Smooth muscle cell (in vitro differentiated cells): ENCODE measurements at regions not wholly inside any gene's neighbourhood (a gene's known extent, or its start where the extent isn't known, plus 50 kb on each side); places are given as distances from the start of the nearest gene placed in this dataset.

Experiments
- DNase-seq: peaks from one replicate; lab custom pipeline; 2025; ENCODE audit not compliant: unreplicated experiment; lab: John Stamatoyannopoulos, UW
- H2AFZ ChIP-seq: fragments of 200-600 bp; sonication (generic); 2 replicates; pipeline ENCODE4 v1.6.0; 2016; ENCODE audit warnings: antibody characterized with exemption, low read depth, mild to moderate bottlenecking
- H3F3A ChIP-seq: fragments of 200-600 bp; sonication (generic); 2 replicates; pipeline ENCODE4 v1.6.0; 2017; ENCODE audit warnings: antibody characterized with exemption, low read depth
- H3K27ac ChIP-seq: fragments of 200-600 bp; sonication (generic); 2 replicates; pipeline ENCODE4 v1.5.1; 2016; ENCODE audit warnings: low read depth, mild to moderate bottlenecking
- H3K27me3 ChIP-seq: fragments of 200-600 bp; sonication (generic); 2 replicates; pipeline ENCODE4 v1.6.1; 2016; ENCODE audit warnings: low read depth, mild to moderate bottlenecking
- H3K36me3 ChIP-seq: fragments of 200-600 bp; sonication (generic); 2 replicates; pipeline ENCODE4 v1.5.1; 2016; ENCODE audit warnings: low read depth
- H3K4me1 ChIP-seq: fragments of 200-600 bp; sonication (generic); 2 replicates; pipeline ENCODE4 v1.5.1; 2016; ENCODE audit warnings: low read depth
- H3K4me2 ChIP-seq: fragments of 200-600 bp; sonication (generic); 2 replicates; pipeline ENCODE4 v1.6.0; 2016; ENCODE audit warnings: mild to moderate bottlenecking
- H3K4me3 ChIP-seq: fragments of 200-600 bp; sonication (generic); 2 replicates; pipeline ENCODE4 v1.5.1; 2016; ENCODE audit warnings: mild to moderate bottlenecking
- H3K79me2 ChIP-seq: fragments of 200-600 bp; sonication (generic); 2 replicates; pipeline ENCODE4 v1.6.0; 2016; ENCODE audit warnings: low read depth, mild to moderate bottlenecking
- H3K9ac ChIP-seq: fragments of 200-600 bp; sonication (generic); 2 replicates; pipeline ENCODE4 v1.6.0; 2016; ENCODE audit warnings: low read depth
- H3K9me3 ChIP-seq: fragments of 200-600 bp; sonication (generic); replicated peaks from 2 replicates; pipeline ENCODE4 v1.5.1; 2016; ENCODE audit warnings: low read depth
- H4K20me1 ChIP-seq: fragments of 200-600 bp; sonication (generic); 2 replicates; pipeline ENCODE4 v1.6.0; 2016; ENCODE audit warnings: low read depth
- WGBS: methylation state at CpG from one replicate; pipeline ENCODE4 v1.1.7; 2016; ENCODE audit warnings: low lambda C conversion rate; 5-methylcytosine and 5-hydroxymethylcytosine counted together
- TF ChIP-seq, protein P1 (sequence below): fragments of 200-600 bp; sonication (generic); IDR thresholded peaks from 2 replicates; pipeline ENCODE4 v1.5.1; 2017; ENCODE audit warnings: borderline replicate concordance, mild to moderate bottlenecking, antibody characterized with exemption; ENCODE audit not compliant: insufficient read depth, poor library complexity, severe bottlenecking

DNA sequence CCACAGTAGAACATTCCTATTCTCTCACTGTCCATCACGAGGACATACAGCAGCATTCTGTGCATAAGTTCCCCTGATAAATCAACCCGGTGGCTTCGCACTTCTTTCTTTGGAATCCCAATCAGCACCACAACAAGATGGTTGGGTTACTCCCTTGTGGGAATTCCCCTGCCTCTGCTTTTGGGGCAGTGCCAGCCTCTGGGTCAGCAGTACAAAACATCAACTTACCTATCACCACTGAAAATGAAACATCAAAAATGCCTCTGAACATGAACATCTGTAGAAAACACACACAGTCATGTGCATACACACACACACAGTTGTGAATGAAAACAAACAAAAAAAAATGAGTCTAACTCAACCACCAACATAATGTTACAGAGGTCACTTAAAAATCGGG, 79.3 kb downstream of the KCNA4 start:
- H3K9me3 ChIP-seq: no peaks in the 10 kb centered on the region
- no peak overlapping the region for H3K9ac ChIP-seq
- H3K79me2 ChIP-seq: no peaks in the 10 kb centered on the region
- no peak for DNase-seq
- H3K4me3 ChIP-seq: no peak overlapping the region
- TF ChIP-seq, protein P1, sequence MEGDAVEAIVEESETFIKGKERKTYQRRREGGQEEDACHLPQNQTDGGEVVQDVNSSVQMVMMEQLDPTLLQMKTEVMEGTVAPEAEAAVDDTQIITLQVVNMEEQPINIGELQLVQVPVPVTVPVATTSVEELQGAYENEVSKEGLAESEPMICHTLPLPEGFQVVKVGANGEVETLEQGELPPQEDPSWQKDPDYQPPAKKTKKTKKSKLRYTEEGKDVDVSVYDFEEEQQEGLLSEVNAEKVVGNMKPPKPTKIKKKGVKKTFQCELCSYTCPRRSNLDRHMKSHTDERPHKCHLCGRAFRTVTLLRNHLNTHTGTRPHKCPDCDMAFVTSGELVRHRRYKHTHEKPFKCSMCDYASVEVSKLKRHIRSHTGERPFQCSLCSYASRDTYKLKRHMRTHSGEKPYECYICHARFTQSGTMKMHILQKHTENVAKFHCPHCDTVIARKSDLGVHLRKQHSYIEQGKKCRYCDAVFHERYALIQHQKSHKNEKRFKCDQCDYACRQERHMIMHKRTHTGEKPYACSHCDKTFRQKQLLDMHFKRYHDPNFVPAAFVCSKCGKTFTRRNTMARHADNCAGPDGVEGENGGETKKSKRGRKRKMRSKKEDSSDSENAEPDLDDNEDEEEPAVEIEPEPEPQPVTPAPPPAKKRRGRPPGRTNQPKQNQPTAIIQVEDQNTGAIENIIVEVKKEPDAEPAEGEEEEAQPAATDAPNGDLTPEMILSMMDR: no peak
- H3F3A ChIP-seq: no peaks in the 10 kb centered on the region
- no peaks in the 10 kb centered on the region for H4K20me1 ChIP-seq
- 92% methylated on average over 4 of the region's 4 CpGs for WGBS
- no peaks in the 10 kb centered on the region for H3K27me3 ChIP-seq
- H3K27ac ChIP-seq: no peak overlapping the region
- no peaks in the 10 kb centered on the region for H3K36me3 ChIP-seq
- H2AFZ ChIP-seq: no peak overlapping the region
- H3K4me1 ChIP-seq: no peaks in the 10 kb centered on the region
- H3K4me2 ChIP-seq: no peak overlapping the region

DNA sequence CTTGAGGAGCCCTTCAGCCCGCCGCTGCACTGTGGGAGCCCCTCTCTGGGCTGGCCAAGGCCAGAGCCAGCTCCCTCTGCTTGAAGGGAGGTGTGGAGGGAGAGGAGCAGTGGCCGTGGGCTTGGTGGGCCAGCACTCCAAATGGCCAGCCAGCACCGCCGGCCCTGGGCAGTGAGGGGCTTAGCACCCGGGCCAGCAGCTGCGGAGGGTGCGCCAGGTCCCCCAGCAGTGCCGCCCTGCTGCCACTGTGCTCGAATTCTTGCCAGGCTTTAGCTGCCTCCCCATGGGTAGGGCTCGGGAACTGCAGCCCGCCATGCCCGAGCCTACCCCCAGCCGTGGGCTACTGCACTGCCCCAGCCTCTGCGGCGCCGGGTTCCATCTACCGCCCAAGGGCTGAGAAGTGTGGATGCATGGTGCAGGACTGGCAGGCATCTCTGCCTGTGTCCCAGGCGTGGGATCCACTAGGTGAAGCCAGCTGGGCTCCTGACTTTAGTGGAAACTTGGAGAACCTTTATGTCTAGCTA, 82.7 kb downstream of the KCNA4 start:
- Histone ChIP-seq H4K20me1 (no peaks in the 10 kb centered on the region), H3K27ac (no peak overlapping the region), H3F3A (no peaks in the 10 kb centered on the region), H3K9ac (no peak overlapping the region), H3K4me1 (no peaks in the 10 kb centered on the region), H3K36me3 (no peaks in the 10 kb centered on the region), H3K4me3 (no peak overlapping the region), H2AFZ (no peak overlapping the region), H3K79me2 (no peaks in the 10 kb centered on the region), H3K27me3 (no peaks in the 10 kb centered on the region), H3K4me2 (no peak overlapping the region), H3K9me3 (no peaks in the 10 kb centered on the region)
- DNase-seq: no peak
- TF ChIP-seq, protein P1: no peak
- 91% methylated on average over 19 of the region's 19 CpGs for WGBS

DNA sequence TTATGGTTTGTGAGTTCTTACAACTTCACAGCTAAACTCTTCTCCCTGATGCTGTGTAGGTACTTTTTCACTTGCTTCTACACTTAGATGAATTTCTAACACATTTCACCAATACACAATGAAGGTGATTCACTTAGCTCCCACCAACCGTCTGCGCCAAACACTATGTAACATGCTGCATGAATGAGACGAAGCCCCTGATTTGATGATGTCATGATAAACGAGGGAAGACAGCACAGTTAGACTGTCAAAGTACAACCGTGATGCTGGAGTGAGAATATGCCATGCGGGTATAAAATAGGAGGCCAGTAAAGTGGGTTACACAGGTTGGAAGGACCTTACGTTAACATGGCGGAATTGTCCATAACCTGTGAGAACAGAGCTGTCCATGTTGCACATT, 100.8 kb downstream of the KCNA4 start:
- H3K79me2 ChIP-seq: no peaks in the 10 kb centered on the region
- H3K36me3 ChIP-seq: no peaks in the 10 kb centered on the region
- no peak overlapping the region for H3K9ac ChIP-seq
- no peak overlapping the region for H3K4me3 ChIP-seq
- H3K4me2 ChIP-seq: no peak overlapping the region
- TF ChIP-seq, protein P1: no peak
- no peak for DNase-seq
- no peaks in the 10 kb centered on the region for H3K27me3 ChIP-seq
- no peaks in the 10 kb centered on the region for H3K4me1 ChIP-seq
- WGBS: 88% methylated on average over 8 of the region's 8 CpGs
- no peak overlapping the region for H3K27ac ChIP-seq
- H2AFZ ChIP-seq: no peak overlapping the region
- no peaks in the 10 kb centered on the region for H3K9me3 ChIP-seq
- H3F3A ChIP-seq: no peaks in the 10 kb centered on the region
- H4K20me1 ChIP-seq: no peaks in the 10 kb centered on the region

DNA sequence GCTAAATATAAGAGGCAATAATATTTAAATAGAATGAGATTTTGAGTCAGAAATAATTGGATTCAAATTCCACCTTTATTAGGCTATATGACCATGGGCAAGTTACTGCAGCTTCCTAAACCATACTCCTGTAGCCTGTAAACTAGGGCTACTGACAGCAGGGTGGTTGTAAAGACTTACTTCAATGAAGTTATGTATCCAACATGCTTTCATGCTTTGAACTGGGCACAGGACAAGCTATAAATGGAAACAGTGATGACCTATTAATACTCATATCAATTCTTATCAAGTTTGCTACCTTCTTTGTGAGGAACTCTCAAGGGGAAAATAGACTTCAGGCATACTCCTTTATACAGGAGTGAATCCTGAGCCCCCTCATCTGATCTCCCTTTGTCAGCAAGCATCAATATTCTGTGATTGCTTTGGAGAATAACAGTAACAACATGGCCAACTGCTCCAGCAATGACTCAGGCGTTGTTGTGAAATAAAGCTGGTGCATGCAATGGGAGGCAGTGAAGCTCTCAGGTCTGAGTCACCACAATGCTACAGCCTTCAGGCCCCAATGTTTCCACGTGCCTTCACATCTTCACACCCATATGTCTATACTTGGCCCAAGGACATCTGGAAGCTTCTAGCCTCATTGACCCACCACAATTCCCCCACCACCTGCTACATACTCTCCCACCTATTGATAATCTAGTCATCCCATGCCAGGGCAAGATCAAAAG, 102.5 kb downstream of the KCNA4 start:
- H3K4me3 ChIP-seq: no peak overlapping the region
- H4K20me1 ChIP-seq: no peaks in the 10 kb centered on the region
- TF ChIP-seq, protein P1: no peak
- no peak overlapping the region for H3K27ac ChIP-seq
- DNase-seq: no peak
- H2AFZ ChIP-seq: no peak overlapping the region
- WGBS: 46% methylated on average over 2 of the region's 2 CpGs
- H3K4me2 ChIP-seq: no peak overlapping the region
- H3K27me3 ChIP-seq: no peaks in the 10 kb centered on the region
- H3K9ac ChIP-seq: no peak overlapping the region
- no peaks in the 10 kb centered on the region for H3K36me3 ChIP-seq
- no peaks in the 10 kb centered on the region for H3K79me2 ChIP-seq
- no peaks in the 10 kb centered on the region for H3K4me1 ChIP-seq
- H3F3A ChIP-seq: no peaks in the 10 kb centered on the region
- H3K9me3 ChIP-seq: no peaks in the 10 kb centered on the region
